Activated T-cell treated with anti-CD3 and anti-CD28 coated beads, Interleukin-2, amount 50 U/mL, for 72 hours (primary cell): ENCODE measurements at regions not wholly inside any gene's neighbourhood (a gene's known extent, or its start where the extent isn't known, plus 50 kb on each side); places are given as distances from the start of the nearest gene placed in this dataset.

ENCODE experiments used
- ATAC-seq, 2 donors: fragments of 150-1000 bp; cut with Tn5 transposase; replicated peaks in 1 of 2; 2 replicates each; pipeline ENCODE4 v1.10.0; 2021; ENCODE audit warnings: moderate library complexity in 2 of 2, mild to moderate bottlenecking in 1 of 2
- DNase-seq, 2 donors: peaks; one replicate each; pipeline ENCODE4 v3.0.0; 2021 to 2022; ENCODE audit warnings: mixed read lengths in 1 of 2
- H3K27ac Mint-ChIP-seq: one replicate; pipeline ENCODE4 v1.8.0; 2022; ENCODE audit warnings: mild to moderate bottlenecking, moderate library complexity, mixed read lengths
- H3K27me3 Mint-ChIP-seq: one replicate; pipeline ENCODE4 v1.8.0; 2022; ENCODE audit warnings: low read depth, mixed read lengths
- H3K36me3 Mint-ChIP-seq, 2 donors: one replicate each; pipeline ENCODE4 v1.8.0; 2022; ENCODE audit warnings: mixed read lengths in 2 of 2, mild to moderate bottlenecking in 1 of 2; ENCODE audit not compliant: insufficient read depth in 2 of 2
- H3K4me1 Mint-ChIP-seq: one replicate; pipeline ENCODE4 v1.8.0; 2022; ENCODE audit warnings: low read depth, mixed read lengths
- H3K4me3 Mint-ChIP-seq, 2 donors: one replicate each; pipeline ENCODE4 v1.8.0; 2022; ENCODE audit warnings: mild to moderate bottlenecking in 2 of 2, mixed read lengths in 2 of 2, moderate library complexity in 2 of 2
- H3K9me3 Mint-ChIP-seq, 2 donors: one replicate each; pipeline ENCODE4 v1.8.0; 2022; ENCODE audit warnings: mixed read lengths in 2 of 2

- Mint-ChIP-seq H3K4me3 (no peak overlapping the region), H3K27ac (no peak overlapping the region)
- no peak for DNase-seq
These were observed 478.4 kb downstream of the ACTL7B start for GRCh38 chr9:108377382-108377781.

GRCh38 chr9:108376140-108376539 lies 479.6 kb downstream of the ACTL7B start:
- ATAC-seq (no peak), DNase-seq (no peak)
- Mint-ChIP-seq H3K27me3 (no peaks in the 10 kb centered on the region), H3K9me3 (peaks cover 5 to 8% of the 10 kb centered on the region in 2 donors), H3K4me3 (no peak overlapping the region), H3K36me3 (peaks cover 1 to 2% of the 10 kb centered on the region in 2 donors), H3K27ac (no peak overlapping the region), H3K4me1 (no peaks in the 10 kb centered on the region)

More at GRCh38 chr9:108377382-108377781, 478.4 kb downstream of the ACTL7B start:
- H3K36me3 Mint-ChIP-seq = no peaks in the 10 kb centered on the region
- no peak for ATAC-seq
- H3K4me1 Mint-ChIP-seq = no peaks in the 10 kb centered on the region
- H3K9me3 Mint-ChIP-seq = peaks cover 1 to 3% of the 10 kb centered on the region in 2 donors
- no peaks in the 10 kb centered on the region for H3K27me3 Mint-ChIP-seq

- ATAC-seq (no peak), DNase-seq (no peak)
- Mint-ChIP-seq H3K36me3 (peaks cover 1 to 2% of the 10 kb centered on the region in 2 donors), H3K27me3 (no peaks in the 10 kb centered on the region), H3K4me1 (no peaks in the 10 kb centered on the region), H3K9me3 (peaks cover 9 to 11% of the 10 kb centered on the region in 2 donors), H3K27ac (no peak overlapping the region), H3K4me3 (no peak overlapping the region)
These were observed 481.2 kb downstream of the ACTL7B start for GRCh38 chr9:108374626-108375025.

- ATAC-seq = no peak
- Mint-ChIP-seq H3K4me3 (no peak overlapping the region), H3K27me3 (no peaks in the 10 kb centered on the region), H3K9me3 (peaks cover 9 to 11% of the 10 kb centered on the region in 2 donors), H3K27ac (no peak overlapping the region), H3K4me1 (no peaks in the 10 kb centered on the region), H3K36me3 (peaks cover 1 to 2% of the 10 kb centered on the region in 2 donors)
- no peak for DNase-seq
These were observed 488.6 kb downstream of the ACTL7B start for GRCh38 chr9:108367188-108367587.

GRCh38 chr9:108363311-108363710 lies 492.5 kb downstream of the ACTL7B start:
- no peaks in the 10 kb centered on the region for H3K36me3 Mint-ChIP-seq
- H3K9me3 Mint-ChIP-seq = peaks cover 3 to 7% of the 10 kb centered on the region in 2 donors
- H3K4me1 Mint-ChIP-seq = no peaks in the 10 kb centered on the region
- H3K27ac Mint-ChIP-seq = no peak overlapping the region
- DNase-seq = no peak
- no peak for ATAC-seq
- H3K4me3 Mint-ChIP-seq = no peak overlapping the region
- no peaks in the 10 kb centered on the region for H3K27me3 Mint-ChIP-seq

GRCh38 chr9:108360304-108360703 lies 495.5 kb downstream of the ACTL7B start:
- H3K9me3 Mint-ChIP-seq = peaks cover 3 to 5% of the 10 kb centered on the region in 2 donors
- H3K36me3 Mint-ChIP-seq = no peaks in the 10 kb centered on the region
- H3K4me1 Mint-ChIP-seq = no peaks in the 10 kb centered on the region
- ATAC-seq = no peak
- H3K27me3 Mint-ChIP-seq = no peaks in the 10 kb centered on the region
- no peak overlapping the region for H3K27ac Mint-ChIP-seq
- DNase-seq = no peak
- H3K4me3 Mint-ChIP-seq = no peak overlapping the region

- Mint-ChIP-seq H3K4me3 (no peak overlapping the region), H3K4me1 (no peaks in the 10 kb centered on the region), H3K27me3 (no peaks in the 10 kb centered on the region), H3K36me3 (peaks cover 0 to 1% of the 10 kb centered on the region in 2 donors), H3K9me3 (peaks cover 0 to 10% of the 10 kb centered on the region in 2 donors), H3K27ac (no peak overlapping the region)
- DNase-seq = no peak
- ATAC-seq = no peak
These were observed 499.0 kb downstream of the ACTL7B start for GRCh38 chr9:108356806-108357205.

GRCh38 chr9:108351571-108351970 lies 504.2 kb downstream of the ACTL7B start:
- H3K36me3 Mint-ChIP-seq = peaks cover 0 to 1% of the 10 kb centered on the region in 2 donors
- H3K27me3 Mint-ChIP-seq = no peaks in the 10 kb centered on the region
- H3K4me1 Mint-ChIP-seq = no peaks in the 10 kb centered on the region
- peaks cover 0 to 5% of the 10 kb centered on the region in 2 donors for H3K9me3 Mint-ChIP-seq
- no peak overlapping the region for H3K4me3 Mint-ChIP-seq
- no peak overlapping the region for H3K27ac Mint-ChIP-seq
- no peak for DNase-seq
- ATAC-seq = no peak

- H3K9me3 Mint-ChIP-seq = peaks cover 0 to 3% of the 10 kb centered on the region in 2 donors
- peaks cover 0 to 1% of the 10 kb centered on the region in 2 donors for H3K36me3 Mint-ChIP-seq
- no peaks in the 10 kb centered on the region for H3K27me3 Mint-ChIP-seq
- no peak overlapping the region for H3K27ac Mint-ChIP-seq
- no peak overlapping the region for H3K4me3 Mint-ChIP-seq
- no peaks in the 10 kb centered on the region for H3K4me1 Mint-ChIP-seq
- DNase-seq (no peak), ATAC-seq (no peak)
These were observed 508.2 kb downstream of the ACTL7B start for GRCh38 chr9:108347463-108348188.

GRCh38 chr9:108345826-108346225 lies 510.0 kb downstream of the ACTL7B start:
- no peak overlapping the region for H3K27ac Mint-ChIP-seq
- no peak overlapping the region for H3K4me3 Mint-ChIP-seq
- ATAC-seq = no peak
- no peak for DNase-seq
- H3K9me3 Mint-ChIP-seq = peaks cover 0 to 2% of the 10 kb centered on the region in 2 donors
- no peaks in the 10 kb centered on the region for H3K27me3 Mint-ChIP-seq
- H3K4me1 Mint-ChIP-seq = no peaks in the 10 kb centered on the region
- peaks cover 0 to 1% of the 10 kb centered on the region in 2 donors for H3K36me3 Mint-ChIP-seq

- ATAC-seq (no peak), DNase-seq (no peak)
- Mint-ChIP-seq H3K4me1 (no peaks in the 10 kb centered on the region), H3K4me3 (no peak overlapping the region), H3K27me3 (no peaks in the 10 kb centered on the region), H3K27ac (no peak overlapping the region), H3K9me3 (peaks cover 0 to 2% of the 10 kb centered on the region in 2 donors), H3K36me3 (no peaks in the 10 kb centered on the region)
These were observed 516.5 kb downstream of the ACTL7B start for GRCh38 chr9:108339251-108339650.

- no peaks in the 10 kb centered on the region for H3K4me1 Mint-ChIP-seq
- no peaks in the 10 kb centered on the region for H3K36me3 Mint-ChIP-seq
- ATAC-seq (no peak), DNase-seq (no peak)
- H3K27ac Mint-ChIP-seq = no peak overlapping the region
- H3K27me3 Mint-ChIP-seq = no peaks in the 10 kb centered on the region
- peaks cover 0 to 2% of the 10 kb centered on the region in 2 donors for H3K9me3 Mint-ChIP-seq
- H3K4me3 Mint-ChIP-seq = no peak overlapping the region
These were observed 519.2 kb downstream of the ACTL7B start for GRCh38 chr9:108336575-108336974.

- no peaks in the 10 kb centered on the region for H3K4me1 Mint-ChIP-seq
- H3K27me3 Mint-ChIP-seq = no peaks in the 10 kb centered on the region
- H3K27ac Mint-ChIP-seq = no peak overlapping the region
- ATAC-seq = no peak
- DNase-seq = no peak
- no peaks in the 10 kb centered on the region for H3K36me3 Mint-ChIP-seq
- peaks cover 4 to 6% of the 10 kb centered on the region in 2 donors for H3K9me3 Mint-ChIP-seq
- H3K4me3 Mint-ChIP-seq = no peak overlapping the region
These were observed 522.2 kb downstream of the ACTL7B start for GRCh38 chr9:108333530-108333983.

- no peak for ATAC-seq
- H3K9me3 Mint-ChIP-seq = peaks cover 9 to 15% of the 10 kb centered on the region in 2 donors
- DNase-seq = no peak
- H3K4me1 Mint-ChIP-seq = no peaks in the 10 kb centered on the region
- peaks cover 0 to 2% of the 10 kb centered on the region in 2 donors for H3K36me3 Mint-ChIP-seq
- no peaks in the 10 kb centered on the region for H3K27me3 Mint-ChIP-seq
- no peak overlapping the region for H3K4me3 Mint-ChIP-seq
- H3K27ac Mint-ChIP-seq = no peak overlapping the region
These were observed 524.2 kb downstream of the ACTL7B start for GRCh38 chr9:108331596-108331995.
